T-helper 2 cell treated with Interferon-gamma antibody and Interleukin-4, amounts not matched to agents 5 μg/mL and 100 μg/mL, for 36 hours (primary cell): ENCODE measurements at regions not wholly inside any gene's neighbourhood (a gene's known extent, or its start where the extent isn't known, plus 50 kb on each side); places are given as distances from the start of the nearest gene placed in this dataset.

Experiments used
- DNase-seq: peaks from one replicate; pipeline ENCODE4 v3.0.0; 2021; ENCODE audit warnings: low spot score
- H3K27ac Mint-ChIP-seq: one replicate; pipeline ENCODE4 v1.8.0; 2021; ENCODE audit warnings: mild to moderate bottlenecking, mixed read lengths
- H3K27me3 Mint-ChIP-seq: one replicate; pipeline ENCODE4 v1.8.0; 2021; ENCODE audit warnings: low read depth, mixed read lengths
- H3K36me3 Mint-ChIP-seq: one replicate; pipeline ENCODE4 v1.8.0; 2021; ENCODE audit warnings: low read depth, mixed read lengths
- H3K4me1 Mint-ChIP-seq: one replicate; pipeline ENCODE4 v1.8.0; 2021; ENCODE audit warnings: low read depth, mixed read lengths
- H3K4me3 Mint-ChIP-seq: one replicate; pipeline ENCODE4 v1.8.0; 2022; ENCODE audit warnings: mild to moderate bottlenecking, moderate library complexity, mixed read lengths
- H3K9me3 Mint-ChIP-seq: one replicate; pipeline ENCODE4 v1.8.0; 2021; ENCODE audit warnings: mixed read lengths

- Mint-ChIP-seq H3K9me3 (no peaks in the 10 kb centered on the region), H3K27ac (no peak overlapping the region), H3K4me3 (no peak overlapping the region), H3K27me3 (no peaks in the 10 kb centered on the region), H3K4me1 (no peaks in the 10 kb centered on the region), H3K36me3 (no peaks in the 10 kb centered on the region)
- no peak for DNase-seq
Observed at GRCh38 chr3:34844323-34844620, 795.1 kb upstream of the ARPP21 start.

- no peaks in the 10 kb centered on the region for H3K4me1 Mint-ChIP-seq
Observed at GRCh38 chr3:34851137-34851536, 788.2 kb upstream of the ARPP21 start.

GRCh38 chr3:34852844-34853439 lies 786.4 kb upstream of the ARPP21 start:
- no peaks in the 10 kb centered on the region for H3K9me3 Mint-ChIP-seq
- H3K4me1 Mint-ChIP-seq, result no peaks in the 10 kb centered on the region
- H3K27me3 Mint-ChIP-seq, result no peaks in the 10 kb centered on the region
- no peak for DNase-seq
- no peak overlapping the region for H3K4me3 Mint-ChIP-seq
- no peak overlapping the region for H3K27ac Mint-ChIP-seq
- no peaks in the 10 kb centered on the region for H3K36me3 Mint-ChIP-seq

More at GRCh38 chr3:34851137-34851536, 788.2 kb upstream of the ARPP21 start:
- H3K9me3 Mint-ChIP-seq, result no peaks in the 10 kb centered on the region
- no peak overlapping the region for H3K27ac Mint-ChIP-seq
- H3K27me3 Mint-ChIP-seq, result no peaks in the 10 kb centered on the region
- no peak overlapping the region for H3K4me3 Mint-ChIP-seq
- no peak for DNase-seq
- H3K36me3 Mint-ChIP-seq, result no peaks in the 10 kb centered on the region

- no peak overlapping the region for H3K27ac Mint-ChIP-seq
- H3K36me3 Mint-ChIP-seq, result no peaks in the 10 kb centered on the region
- no peaks in the 10 kb centered on the region for H3K4me1 Mint-ChIP-seq
- H3K27me3 Mint-ChIP-seq, result no peaks in the 10 kb centered on the region
- no peaks in the 10 kb centered on the region for H3K9me3 Mint-ChIP-seq
- H3K4me3 Mint-ChIP-seq, result no peak overlapping the region
- no peak for DNase-seq
Observed at GRCh38 chr3:34856081-34856947, 783.0 kb upstream of the ARPP21 start.

DNA sequence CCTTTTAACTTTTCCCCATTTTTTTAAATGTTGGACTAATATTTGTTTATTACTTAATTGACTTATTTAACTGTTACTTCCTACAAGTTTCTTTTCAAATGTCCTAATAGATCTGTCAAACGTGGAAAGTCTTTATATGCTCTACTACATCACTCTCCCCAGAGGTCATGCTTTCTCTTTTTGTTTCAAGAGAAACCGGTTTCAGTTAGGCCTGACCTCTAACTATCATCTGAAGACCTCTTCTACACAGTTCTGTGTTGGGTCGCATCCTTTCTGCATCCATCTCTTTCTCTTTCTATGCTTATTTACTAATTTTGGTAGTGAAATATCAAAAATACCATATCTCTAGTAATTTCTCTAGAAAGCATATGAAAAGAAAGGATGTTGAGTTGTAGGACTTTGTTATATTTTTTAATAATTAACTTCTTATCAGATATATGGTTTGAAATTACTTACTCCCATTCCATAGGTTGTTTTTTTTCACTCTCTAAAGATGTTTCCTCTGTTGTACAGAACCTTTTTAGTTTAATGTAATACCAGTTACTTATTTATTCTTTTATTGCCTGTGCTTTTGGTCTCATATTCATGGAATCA lies 781.2 kb upstream of the ARPP21 start:
- no peaks in the 10 kb centered on the region for H3K9me3 Mint-ChIP-seq
- H3K36me3 Mint-ChIP-seq, result no peaks in the 10 kb centered on the region
- H3K4me3 Mint-ChIP-seq, result no peak overlapping the region
- DNase-seq, result no peak
- H3K4me1 Mint-ChIP-seq, result no peaks in the 10 kb centered on the region
- H3K27me3 Mint-ChIP-seq, result no peaks in the 10 kb centered on the region
- no peak overlapping the region for H3K27ac Mint-ChIP-seq

DNA sequence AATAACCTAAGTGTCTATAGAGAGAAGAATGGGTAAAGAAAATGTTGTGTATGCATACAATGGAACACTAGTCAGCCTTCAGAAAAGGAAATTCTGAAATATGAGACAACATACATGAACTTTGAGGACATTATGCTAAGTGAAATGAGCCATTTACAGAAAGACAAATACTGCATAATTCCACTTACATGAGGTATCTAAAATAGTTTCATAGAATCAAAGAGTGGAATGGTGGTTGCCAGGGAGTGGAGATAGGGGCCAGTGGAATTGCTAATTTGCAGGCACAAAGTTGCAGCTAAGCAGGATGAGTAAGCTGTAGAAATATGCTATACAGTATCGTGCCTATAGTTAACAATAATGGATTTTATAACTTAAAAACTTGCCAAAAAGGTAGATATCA lies 779.6 kb upstream of the ARPP21 start:
- Mint-ChIP-seq H3K4me1 (no peaks in the 10 kb centered on the region), H3K9me3 (no peaks in the 10 kb centered on the region), H3K36me3 (no peaks in the 10 kb centered on the region), H3K27ac (no peak overlapping the region), H3K4me3 (no peak overlapping the region), H3K27me3 (no peaks in the 10 kb centered on the region)
- no peak for DNase-seq

GRCh38 chr3:34862456-34862855 lies 776.9 kb upstream of the ARPP21 start:
- Mint-ChIP-seq H3K27ac (no peak overlapping the region), H3K4me3 (no peak overlapping the region), H3K36me3 (no peaks in the 10 kb centered on the region), H3K9me3 (no peaks in the 10 kb centered on the region), H3K27me3 (no peaks in the 10 kb centered on the region), H3K4me1 (no peaks in the 10 kb centered on the region)
- no peak for DNase-seq

GRCh38 chr3:34863485-34863884 lies 775.8 kb upstream of the ARPP21 start:
- no peak overlapping the region for H3K4me3 Mint-ChIP-seq
- H3K36me3 Mint-ChIP-seq, result no peaks in the 10 kb centered on the region
- DNase-seq, result no peak
- H3K27ac Mint-ChIP-seq, result no peak overlapping the region
- no peaks in the 10 kb centered on the region for H3K27me3 Mint-ChIP-seq
- no peaks in the 10 kb centered on the region for H3K4me1 Mint-ChIP-seq
- no peaks in the 10 kb centered on the region for H3K9me3 Mint-ChIP-seq

DNA sequence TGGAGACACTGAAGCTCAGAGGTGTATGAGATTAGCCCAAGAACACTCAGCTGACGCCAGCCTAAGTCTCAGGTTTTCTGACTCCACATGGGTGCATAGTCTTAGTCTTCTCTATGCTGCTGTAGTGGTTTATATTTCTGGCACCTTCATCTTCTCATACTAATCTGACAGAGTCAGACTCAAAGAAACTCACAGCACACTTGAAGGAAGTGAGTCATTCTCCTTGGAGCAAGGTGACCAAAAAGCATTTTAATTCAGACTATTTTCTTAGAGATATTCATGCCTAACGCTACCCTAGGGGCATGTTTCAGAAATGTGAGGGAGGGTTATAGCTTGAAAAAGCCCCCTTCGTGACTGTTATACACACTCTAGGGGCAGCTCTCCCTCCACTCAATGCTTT lies 775.3 kb upstream of the ARPP21 start:
- Mint-ChIP-seq H3K27ac (no peak overlapping the region), H3K4me1 (no peaks in the 10 kb centered on the region), H3K36me3 (no peaks in the 10 kb centered on the region), H3K27me3 (no peaks in the 10 kb centered on the region), H3K4me3 (no peak overlapping the region), H3K9me3 (no peaks in the 10 kb centered on the region)
- DNase-seq, result no peak

DNA sequence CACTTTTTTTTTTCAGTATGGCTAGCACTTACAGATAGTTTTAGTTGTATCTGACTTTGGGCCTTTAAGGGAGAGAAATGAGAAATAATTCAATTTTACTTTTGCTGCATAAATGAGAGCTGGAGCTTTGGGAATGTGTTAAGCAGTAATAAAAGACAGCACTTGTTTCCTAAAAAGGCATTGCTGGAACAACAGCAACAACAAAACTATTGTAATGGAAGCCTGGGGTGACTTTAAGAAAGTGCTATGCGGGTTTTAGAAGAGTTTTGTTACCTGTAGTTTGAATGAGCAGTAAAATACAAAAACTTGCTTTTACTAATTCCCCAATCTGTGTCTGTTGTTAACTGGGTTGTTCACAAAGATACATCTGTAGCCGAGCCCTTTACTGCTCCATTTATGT lies 774.0 kb upstream of the ARPP21 start:
- H3K36me3 Mint-ChIP-seq, result no peaks in the 10 kb centered on the region
- no peaks in the 10 kb centered on the region for H3K27me3 Mint-ChIP-seq
- DNase-seq, result no peak
- no peak overlapping the region for H3K27ac Mint-ChIP-seq
- H3K9me3 Mint-ChIP-seq, result no peaks in the 10 kb centered on the region
- no peak overlapping the region for H3K4me3 Mint-ChIP-seq
- H3K4me1 Mint-ChIP-seq, result no peaks in the 10 kb centered on the region

DNA sequence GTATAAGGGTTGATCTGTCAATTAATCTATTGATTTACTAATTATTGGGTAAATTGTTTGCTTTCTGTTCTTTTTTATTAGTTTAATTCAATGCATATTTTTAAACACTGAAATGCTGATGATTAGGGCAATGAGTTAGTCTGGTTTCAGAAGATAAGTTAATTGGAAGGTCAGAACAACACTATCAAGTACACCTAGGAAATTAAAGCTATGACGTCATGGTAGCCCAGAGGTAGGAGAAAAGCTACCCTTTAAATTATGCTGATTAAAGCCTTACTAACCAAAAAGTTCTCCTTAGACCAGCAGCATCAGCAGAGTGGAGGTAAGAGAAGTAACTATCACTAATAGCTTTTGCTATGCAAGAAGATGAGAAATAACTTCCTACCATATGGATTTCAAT lies 770.4 kb upstream of the ARPP21 start:
- Mint-ChIP-seq H3K9me3 (no peaks in the 10 kb centered on the region), H3K27ac (no peak overlapping the region), H3K27me3 (no peaks in the 10 kb centered on the region)

DNA sequence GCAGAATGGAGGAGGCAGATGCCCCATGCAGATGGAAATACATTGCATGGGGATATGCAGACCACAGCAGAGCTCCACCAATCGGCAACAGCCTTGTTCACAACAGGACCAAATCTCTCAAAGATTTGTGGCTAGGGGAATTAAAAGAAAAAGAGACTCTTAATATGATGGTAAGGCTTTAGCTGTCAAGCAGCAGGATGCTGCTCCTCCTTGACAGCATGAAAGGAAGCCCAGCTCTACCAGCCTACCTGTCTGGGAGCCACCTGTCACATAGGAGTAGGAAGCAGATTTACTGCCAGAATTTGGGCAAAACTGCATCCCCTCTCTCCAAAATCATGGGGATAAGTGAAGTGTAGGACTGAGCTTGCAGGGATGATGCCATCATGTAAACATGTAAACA lies 769.6 kb upstream of the ARPP21 start:
- no peak overlapping the region for H3K4me3 Mint-ChIP-seq
- H3K9me3 Mint-ChIP-seq, result no peaks in the 10 kb centered on the region
- no peaks in the 10 kb centered on the region for H3K36me3 Mint-ChIP-seq
- H3K27ac Mint-ChIP-seq, result no peak overlapping the region
- H3K27me3 Mint-ChIP-seq, result no peaks in the 10 kb centered on the region
- DNase-seq, result no peak
- no peaks in the 10 kb centered on the region for H3K4me1 Mint-ChIP-seq

More for the DNA sequence above, 770.4 kb upstream of the ARPP21 start:
- Mint-ChIP-seq H3K36me3 (no peaks in the 10 kb centered on the region), H3K4me3 (no peak overlapping the region), H3K4me1 (no peaks in the 10 kb centered on the region)
- no peak for DNase-seq

GRCh38 chr3:34872406-34872805 lies 766.9 kb upstream of the ARPP21 start:
- no peaks in the 10 kb centered on the region for H3K9me3 Mint-ChIP-seq
- no peak overlapping the region for H3K27ac Mint-ChIP-seq
- DNase-seq, result no peak
- no peaks in the 10 kb centered on the region for H3K27me3 Mint-ChIP-seq
- no peaks in the 10 kb centered on the region for H3K36me3 Mint-ChIP-seq
- no peaks in the 10 kb centered on the region for H3K4me1 Mint-ChIP-seq
- no peak overlapping the region for H3K4me3 Mint-ChIP-seq

DNA sequence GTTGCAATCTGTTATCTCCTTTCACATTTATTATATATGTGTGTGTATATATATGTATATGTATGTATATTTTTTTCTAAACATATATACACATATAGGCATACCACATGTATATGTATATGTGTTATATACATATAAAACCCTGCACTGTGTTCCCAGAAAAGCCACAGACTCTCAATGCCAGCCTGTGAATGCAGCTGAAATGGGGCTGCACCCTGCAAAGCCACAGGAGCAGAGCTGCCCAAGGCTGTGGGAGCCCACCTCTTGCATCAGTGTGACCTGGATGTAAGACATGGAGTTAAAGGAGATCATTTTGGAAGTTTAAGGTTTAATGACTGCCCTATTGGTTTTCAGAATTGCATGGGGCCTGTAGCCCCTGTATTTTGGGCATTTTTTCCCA lies 762.3 kb upstream of the ARPP21 start:
- Mint-ChIP-seq H3K4me1 (no peaks in the 10 kb centered on the region), H3K9me3 (no peaks in the 10 kb centered on the region), H3K36me3 (no peaks in the 10 kb centered on the region), H3K4me3 (no peak overlapping the region), H3K27me3 (no peaks in the 10 kb centered on the region), H3K27ac (no peak overlapping the region)
- no peak for DNase-seq
